HEK293 (cell line): ENCODE measurements at regions not wholly inside any gene's neighbourhood (a gene's known extent, or its start where the extent isn't known, plus 50 kb on each side); places are given as distances from the start of the nearest gene placed in this dataset.

Experiments used
- CTCF ChIP-seq: fragments of 450-650 bp; formaldehyde crosslinking; IDR thresholded peaks from 2 replicates; pipeline ENCODE4 v1.5.1; 2016; ENCODE audit warnings: missing biosample characterization, missing genetic modification characterization
- ZBTB17 ChIP-seq: fragments of 450-650 bp; formaldehyde crosslinking; IDR thresholded peaks from 2 replicates; pipeline ENCODE4 v1.5.1; 2016; ENCODE audit warnings: missing biosample characterization, missing genetic modification characterization

- no peak for TF ChIP-seq ZBTB17 (tag by site-specific recombination)
- no peak for TF ChIP-seq CTCF (tag by site-specific recombination)
Measured at GRCh38 chr1:157455318-157455717, 97.0 kb downstream of the FCRL5 start.
